ENCODE measurements at regions not wholly inside any gene's neighbourhood (a gene's known extent, or its start where the extent isn't known, plus 50 kb on each side); places are given as distances from the start of the nearest gene placed in this dataset.
A peak's percentile ranks its signal among the peaks of the same experiment; 100 is the strongest.

DNA sequence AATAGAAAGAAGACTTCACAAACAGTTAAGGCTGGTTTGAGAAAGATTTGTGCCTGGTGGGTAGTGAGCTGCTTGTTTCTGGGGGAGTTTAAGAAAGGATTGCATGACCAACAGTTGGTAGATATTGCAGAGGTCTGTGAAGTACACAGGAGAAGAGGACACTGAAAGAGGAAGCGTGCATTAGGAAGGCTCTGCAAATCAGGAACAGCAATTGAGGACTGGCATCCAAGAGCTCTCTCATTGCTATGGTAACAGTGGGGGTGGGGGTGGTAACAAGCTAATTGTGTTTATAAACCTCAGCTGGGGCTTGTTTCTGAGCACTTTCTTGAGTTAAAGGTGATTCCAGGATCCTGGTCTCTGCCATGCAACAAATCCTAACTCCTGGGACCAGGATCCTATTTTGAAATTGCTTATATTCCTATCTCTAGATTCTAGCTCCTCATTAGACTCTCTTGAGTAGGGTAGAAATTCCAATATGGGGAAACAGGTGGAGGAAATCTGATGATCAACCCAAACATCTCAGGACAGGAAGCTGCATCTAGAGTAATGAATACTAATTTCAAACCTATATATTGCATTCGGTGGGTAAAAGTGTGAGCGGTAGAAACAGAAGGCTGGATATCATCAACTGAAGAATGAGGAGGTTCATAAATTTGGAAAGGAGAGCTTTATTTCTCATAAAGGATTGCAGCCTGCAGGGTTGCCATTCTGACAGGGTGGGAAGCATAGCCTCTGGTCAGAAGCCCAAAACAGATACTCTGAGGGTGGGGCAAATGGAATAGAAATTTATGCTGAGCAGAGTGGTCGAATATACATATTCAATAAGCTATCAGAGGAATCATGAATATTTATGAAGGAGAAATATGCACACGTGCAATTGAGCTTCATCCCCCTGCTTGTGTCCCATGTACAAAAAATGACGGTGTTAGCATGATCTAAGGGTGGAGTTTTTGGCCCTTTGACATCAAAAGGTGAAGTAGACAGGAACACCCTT is 79.4 kb downstream of the PTTG1 start:
- Mint-ChIP-seq H3K4me3 (ENCODE audit: unreplicated experiment) (peak overlapping the region; percentile 12), H3K27ac (ENCODE audit: unreplicated experiment) (no peak overlapping the region), H3K4me1 (ENCODE audit: low read depth, unreplicated experiment) (no peaks in the 10 kb centered on the region), H3K9me3 (ENCODE audit: unreplicated experiment) (no peaks in the 10 kb centered on the region), H3K36me3 (ENCODE audit: unreplicated experiment) (no peaks in the 10 kb centered on the region), H3K27me3 (ENCODE audit: unreplicated experiment) (peaks cover 2% of the 10 kb centered on the region)
- TF ChIP-seq CTCF (IDR thresholded peaks at IDR 0.05; ENCODE audit: partially characterized antibody, unreplicated experiment) = no peak
- DNase-seq = no peak

- Mint-ChIP-seq H3K4me3 (ENCODE audit: unreplicated experiment) (no peak overlapping the region), H3K4me1 (ENCODE audit: low read depth, unreplicated experiment) (peaks cover 5% of the 10 kb centered on the region), H3K9me3 (ENCODE audit: unreplicated experiment) (no peaks in the 10 kb centered on the region), H3K36me3 (ENCODE audit: unreplicated experiment) (no peaks in the 10 kb centered on the region), H3K27me3 (ENCODE audit: unreplicated experiment) (peaks cover 2% of the 10 kb centered on the region), H3K27ac (ENCODE audit: unreplicated experiment) (no peak overlapping the region)
- TF ChIP-seq CTCF (IDR thresholded peaks at IDR 0.05; ENCODE audit: partially characterized antibody, unreplicated experiment) = no peak
- no peak for DNase-seq
Measured at GRCh38 chr5:160504906-160505305, 83.3 kb downstream of the PTTG1 start.

DNA sequence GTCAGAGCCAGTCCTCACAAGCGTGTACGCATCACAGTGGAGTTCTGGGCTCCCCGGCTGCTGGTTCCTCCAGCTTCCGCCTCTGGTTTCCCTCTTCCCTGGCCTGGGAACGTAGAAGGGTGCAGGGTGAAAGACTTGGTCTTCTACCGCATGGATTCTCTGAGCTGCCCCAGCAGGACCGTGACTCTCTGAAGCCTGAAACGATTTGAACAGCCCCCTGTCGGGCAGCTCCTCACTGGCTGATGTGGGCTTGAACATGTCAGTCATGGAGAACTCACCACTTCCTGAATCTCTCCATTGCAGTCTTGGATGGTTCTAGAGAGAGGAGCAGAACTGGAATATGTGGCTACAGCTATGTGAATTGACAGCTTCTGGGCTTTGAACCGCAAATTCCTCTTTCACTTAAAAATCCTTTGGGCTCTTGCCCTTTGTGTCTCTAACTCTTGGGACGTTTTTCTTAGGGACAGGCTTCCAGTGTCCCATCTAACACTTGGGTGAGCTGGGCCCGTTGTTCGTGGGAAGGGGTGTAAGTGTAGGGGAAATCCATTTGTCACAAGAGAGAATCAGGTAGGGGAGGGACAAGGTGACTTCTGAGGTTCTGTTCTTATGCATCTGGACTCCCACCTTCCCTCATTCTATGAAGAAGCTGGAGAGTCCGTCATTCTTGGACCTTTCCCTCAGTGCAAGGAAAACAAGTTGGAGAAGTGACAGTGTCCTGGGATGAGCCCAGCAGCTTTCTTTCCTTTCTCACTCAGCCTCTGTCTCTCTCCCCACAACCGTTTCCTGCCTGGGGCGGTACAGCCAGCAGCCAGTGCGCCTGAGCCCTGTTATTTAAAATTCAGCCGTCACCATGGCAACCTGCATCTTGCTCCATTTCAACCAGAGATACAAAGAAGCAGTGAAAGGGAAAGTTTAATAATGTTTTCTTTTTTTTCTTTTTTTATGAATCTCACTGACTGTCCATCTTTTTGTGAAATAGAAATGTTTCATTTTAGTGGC is 84.7 kb downstream of the PTTG1 start:
- H3K27ac Mint-ChIP-seq (ENCODE audit: unreplicated experiment) = no peak overlapping the region
- peaks cover 9% of the 10 kb centered on the region for H3K4me1 Mint-ChIP-seq (ENCODE audit: low read depth, unreplicated experiment)
- DNase-seq = peak; percentile 46
- TF ChIP-seq CTCF (IDR thresholded peaks at IDR 0.05; ENCODE audit: partially characterized antibody, unreplicated experiment) = no peak
- peaks cover 3% of the 10 kb centered on the region for H3K27me3 Mint-ChIP-seq (ENCODE audit: unreplicated experiment)
- peaks cover 1% of the 10 kb centered on the region for H3K9me3 Mint-ChIP-seq (ENCODE audit: unreplicated experiment)
- H3K4me3 Mint-ChIP-seq (ENCODE audit: unreplicated experiment) = no peak overlapping the region
- H3K36me3 Mint-ChIP-seq (ENCODE audit: unreplicated experiment) = no peaks in the 10 kb centered on the region

DNA sequence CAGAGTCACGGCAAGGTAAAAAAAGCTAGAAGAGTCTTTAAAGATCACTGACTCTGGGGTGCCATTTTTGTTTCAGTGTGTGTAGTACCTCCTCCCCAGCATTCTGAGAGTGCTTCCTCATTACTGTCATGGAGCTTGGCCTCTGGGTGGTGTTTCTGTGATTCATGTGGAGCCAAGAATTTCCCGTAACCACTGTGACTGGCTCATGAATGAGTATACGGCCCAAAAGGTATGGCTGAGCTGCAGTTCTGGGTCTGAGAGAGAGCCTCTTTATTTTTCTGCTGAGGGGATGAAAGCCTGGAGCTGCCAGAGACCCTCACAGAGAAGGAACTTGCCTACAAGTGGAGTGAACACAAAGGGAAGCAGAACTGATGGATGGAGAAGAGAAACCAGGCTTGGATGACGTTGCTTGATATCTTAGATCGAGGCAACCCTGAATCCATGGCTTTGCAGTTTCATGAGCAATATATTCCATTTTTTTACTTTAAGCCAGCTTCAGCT is 85.6 kb downstream of the PTTG1 start:
- H3K4me3 Mint-ChIP-seq (ENCODE audit: unreplicated experiment) = no peak overlapping the region
- peaks cover 1% of the 10 kb centered on the region for H3K9me3 Mint-ChIP-seq (ENCODE audit: unreplicated experiment)
- DNase-seq = no peak
- no peaks in the 10 kb centered on the region for H3K36me3 Mint-ChIP-seq (ENCODE audit: unreplicated experiment)
- H3K4me1 Mint-ChIP-seq (ENCODE audit: low read depth, unreplicated experiment) = peaks cover 11% of the 10 kb centered on the region
- H3K27ac Mint-ChIP-seq (ENCODE audit: unreplicated experiment) = no peak overlapping the region
- TF ChIP-seq CTCF (IDR thresholded peaks at IDR 0.05; ENCODE audit: partially characterized antibody, unreplicated experiment) = no peak
- peaks cover 6% of the 10 kb centered on the region for H3K27me3 Mint-ChIP-seq (ENCODE audit: unreplicated experiment)

All from glutamatergic neuron (in vitro differentiated cells).